ENCODE measurements at regions not wholly inside any gene's neighbourhood (a gene's known extent, or its start where the extent isn't known, plus 50 kb on each side); places are given as distances from the start of the nearest gene placed in this dataset.
A peak's percentile ranks its signal among the peaks of the same experiment; 100 is the strongest.

DNA sequence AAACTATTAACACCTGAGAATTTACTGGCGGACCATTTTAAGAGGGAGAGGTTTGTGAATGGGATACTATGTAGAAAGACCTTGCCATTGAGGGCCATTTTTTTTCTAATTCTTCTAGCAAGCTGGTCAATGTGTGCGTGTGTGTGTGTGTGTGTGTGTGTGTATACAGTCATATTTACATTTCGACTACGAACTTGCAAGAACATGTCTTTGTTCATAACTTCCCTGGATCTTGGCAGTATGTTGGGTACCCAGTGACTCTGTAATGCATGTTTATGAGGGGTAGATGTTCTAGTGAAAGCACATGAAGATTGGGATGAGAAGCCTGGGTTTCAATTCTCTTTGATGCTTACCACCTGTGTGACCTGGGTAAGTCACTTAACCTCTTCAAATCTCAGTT lies 133.6 kb downstream of the UBE2E3 start:
- H3K27ac ChIP-seq = no peak overlapping the region
- DNase-seq (ENCODE audit: low read depth, low spot score) = peak; percentile 75

DNA sequence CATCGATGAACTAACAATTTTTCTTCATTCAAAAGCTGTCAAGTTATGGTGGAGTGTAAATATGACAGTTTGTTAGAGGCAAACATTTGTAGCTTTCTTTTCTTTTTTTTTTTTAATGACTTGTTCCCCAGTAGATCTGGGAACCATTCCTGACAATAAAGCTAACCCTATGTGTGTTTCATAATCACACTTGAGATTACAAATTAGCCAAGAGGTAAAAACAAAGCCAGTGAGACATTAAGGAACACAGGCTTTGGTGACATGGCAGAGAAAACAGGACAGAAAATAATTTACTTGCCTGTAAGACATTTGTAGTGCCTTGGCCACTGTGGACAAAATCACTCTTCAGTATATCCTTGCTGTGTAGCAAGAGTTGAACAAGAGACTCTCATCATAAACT lies 135.9 kb downstream of the UBE2E3 start:
- no peak overlapping the region for H3K27ac ChIP-seq
- no peak for DNase-seq (ENCODE audit: low read depth, low spot score)

DNA sequence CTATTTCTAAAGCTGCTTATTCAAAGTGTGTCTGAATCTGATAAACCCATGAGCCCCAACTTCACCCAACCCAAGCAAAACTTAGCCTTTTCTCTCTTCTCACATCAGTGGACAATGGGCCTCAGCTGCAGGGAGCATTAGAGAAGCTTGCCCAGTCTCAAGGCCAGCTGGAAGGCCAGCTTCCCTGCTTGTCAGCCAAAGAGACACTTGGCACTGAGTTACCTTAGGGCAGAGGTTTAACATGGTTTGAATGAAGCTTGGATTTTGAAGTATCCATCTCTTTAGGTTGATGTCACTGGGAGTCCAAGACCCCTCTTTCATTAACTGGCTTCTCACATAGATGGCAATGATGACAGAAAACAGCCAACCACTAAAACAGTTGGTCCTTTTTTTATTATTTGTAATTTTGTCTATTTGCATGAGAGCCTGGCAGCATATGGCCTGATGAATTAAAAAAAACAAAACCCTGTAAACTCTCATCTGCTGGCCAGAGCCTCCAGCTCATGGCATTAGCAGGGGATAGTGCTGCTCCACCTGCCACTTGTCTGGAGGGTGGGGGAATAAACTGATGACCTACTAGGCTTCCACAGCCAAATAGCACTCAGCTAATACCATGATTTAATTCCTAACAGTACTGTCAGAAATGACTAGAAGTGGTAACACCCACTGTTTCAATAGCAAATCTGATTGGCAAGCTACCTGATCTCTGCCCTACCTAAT lies 137.0 kb downstream of the UBE2E3 start:
- no peak overlapping the region for H3K27ac ChIP-seq
- no peak for DNase-seq (ENCODE audit: low read depth, low spot score)

GRCh38 chr2:181120625-181121024 lies 140.2 kb downstream of the UBE2E3 start:
- H3K27ac ChIP-seq = no peak overlapping the region
- no peak for DNase-seq (ENCODE audit: low read depth, low spot score)

GRCh38 chr2:181121996-181122395 lies 141.6 kb downstream of the UBE2E3 start:
- no peak overlapping the region for H3K27ac ChIP-seq
- no peak for DNase-seq (ENCODE audit: low read depth, low spot score)

DNA sequence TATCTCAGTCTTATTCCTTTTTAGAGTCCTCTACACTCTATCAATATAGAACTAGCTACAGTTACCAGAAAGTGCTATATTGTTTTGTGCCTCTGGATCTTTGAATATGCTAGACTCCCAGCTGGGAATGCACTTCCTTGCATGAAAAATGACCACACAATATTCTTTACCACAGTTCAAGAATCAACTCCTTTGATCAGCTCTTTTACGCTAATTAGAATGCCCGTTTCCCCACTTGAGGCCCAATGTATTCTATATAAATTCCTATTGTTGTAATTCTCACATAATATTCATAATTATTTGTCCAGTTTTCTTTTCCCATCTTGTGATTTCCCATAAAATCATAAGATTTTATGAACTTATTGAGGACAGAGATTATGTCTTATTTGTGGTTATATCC lies 142.2 kb downstream of the UBE2E3 start:
- no peak for DNase-seq (ENCODE audit: low read depth, low spot score)
- no peak overlapping the region for H3K27ac ChIP-seq

- no peak overlapping the region for H3K27ac ChIP-seq
- no peak for DNase-seq (ENCODE audit: low read depth, low spot score)
Observed at GRCh38 chr2:181123798-181124231, 143.4 kb downstream of the UBE2E3 start.

DNA sequence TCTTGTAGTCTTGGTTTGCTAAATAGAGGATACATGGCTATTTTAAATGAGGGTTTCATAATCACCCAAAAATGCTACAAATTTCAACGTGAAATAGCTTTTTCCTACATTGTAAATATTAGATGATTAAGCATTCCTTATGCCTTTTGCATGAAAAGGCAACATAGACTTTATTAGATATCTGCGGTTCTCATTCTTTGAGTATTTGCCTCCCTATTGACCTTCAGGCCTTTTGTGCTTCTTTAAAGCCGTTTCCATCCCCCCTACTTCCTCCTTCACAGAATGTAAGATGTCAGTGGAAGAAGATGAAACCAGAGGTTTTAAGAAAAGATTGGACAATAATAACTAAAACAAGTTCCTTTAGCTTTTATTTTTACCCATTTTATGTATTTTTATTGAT lies 144.1 kb downstream of the UBE2E3 start:
- no peak for DNase-seq (ENCODE audit: low read depth, low spot score)
- H3K27ac ChIP-seq = no peak overlapping the region

DNA sequence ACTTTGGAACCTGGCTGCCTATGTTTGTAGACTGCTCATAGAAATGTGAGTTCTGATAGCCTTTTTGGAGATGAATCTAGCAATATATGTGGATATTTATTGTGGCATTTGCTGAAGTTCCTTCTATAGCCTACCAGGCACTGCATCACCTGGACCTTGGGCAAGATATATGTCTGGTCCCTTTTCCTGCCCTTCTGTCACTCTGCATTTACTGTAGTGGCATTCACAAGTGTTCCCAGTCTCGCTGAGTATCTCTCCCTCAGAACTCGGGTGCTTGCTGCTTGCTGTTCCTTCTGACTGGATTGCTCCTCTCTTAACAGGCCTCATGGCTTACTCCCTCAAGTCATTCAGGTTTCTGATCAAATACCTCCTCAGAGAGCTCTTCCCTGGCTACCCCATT lies 145.0 kb downstream of the UBE2E3 start:
- no peak overlapping the region for H3K27ac ChIP-seq
- DNase-seq (ENCODE audit: low read depth, low spot score) = no peak

- H3K27ac ChIP-seq = no peak overlapping the region
- DNase-seq (ENCODE audit: low read depth, low spot score) = no peak
Observed at GRCh38 chr2:181126311-181126868, 146.0 kb downstream of the UBE2E3 start.

DNA sequence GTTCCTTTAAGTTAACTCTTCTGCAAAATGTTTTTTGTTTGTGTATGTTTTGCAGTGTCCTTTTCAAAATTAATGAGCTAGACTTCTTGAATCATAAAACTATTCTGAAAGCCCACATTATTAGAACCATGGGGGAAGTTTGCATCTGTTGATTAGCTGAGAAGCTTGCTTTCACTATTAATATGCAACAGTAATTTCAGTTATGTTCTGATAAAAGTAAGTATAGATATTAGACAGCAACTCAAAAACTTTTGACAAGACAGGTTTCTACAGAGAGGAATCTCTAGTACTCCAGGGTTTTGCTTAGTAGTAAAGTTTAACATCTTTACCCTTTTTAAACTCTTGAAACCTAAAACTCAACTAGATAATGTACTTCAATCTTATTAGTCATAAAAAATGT lies 147.8 kb downstream of the UBE2E3 start:
- DNase-seq (ENCODE audit: low read depth, low spot score) = no peak
- no peak overlapping the region for H3K27ac ChIP-seq

- H3K27ac ChIP-seq = no peak overlapping the region
- no peak for DNase-seq (ENCODE audit: low read depth, low spot score)
Observed at GRCh38 chr2:181129364-181130056, 149.1 kb downstream of the UBE2E3 start.

DNA sequence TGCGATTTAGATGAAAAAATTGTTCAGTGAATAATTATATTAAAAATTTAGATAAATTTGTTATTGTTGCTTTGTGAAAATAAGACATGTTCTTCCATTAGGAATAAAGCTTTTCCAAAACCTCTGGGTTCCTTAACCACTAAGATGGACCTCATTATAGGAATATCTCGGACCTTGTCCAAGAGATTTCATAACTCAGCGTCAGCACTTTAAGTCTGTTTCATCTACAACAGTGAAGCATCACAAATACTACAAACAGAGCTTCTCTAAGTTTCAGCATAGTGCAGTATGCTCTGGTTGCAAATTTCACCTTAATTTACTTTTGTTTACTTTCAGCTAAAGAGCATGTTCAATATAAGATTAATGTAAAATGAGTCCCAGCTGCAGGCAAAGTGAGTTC lies 150.3 kb downstream of the UBE2E3 start:
- no peak for DNase-seq (ENCODE audit: low read depth, low spot score)
- H3K27ac ChIP-seq = no peak overlapping the region

DNA sequence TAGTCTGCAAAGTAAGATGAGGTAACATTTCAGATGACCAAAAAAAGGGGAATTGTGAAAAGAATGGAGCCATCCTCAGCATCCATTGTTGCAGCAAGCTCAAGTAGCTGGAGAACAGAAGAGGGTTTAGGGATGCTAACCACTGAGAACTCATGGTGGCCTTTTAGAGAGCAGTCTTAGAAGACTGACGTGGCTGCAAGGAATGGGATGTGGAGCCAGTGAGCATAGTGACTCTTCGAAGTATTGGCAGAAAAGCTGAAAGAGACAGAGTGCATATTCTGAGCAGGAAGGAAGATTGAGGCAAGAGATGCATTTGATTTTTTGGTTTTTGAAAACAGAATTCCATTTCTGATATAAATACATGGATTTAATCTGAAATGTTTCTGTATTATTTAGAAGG lies 151.2 kb downstream of the UBE2E3 start:
- no peak for DNase-seq (ENCODE audit: low read depth, low spot score)
- no peak overlapping the region for H3K27ac ChIP-seq

GRCh38 chr2:181138816-181139215 lies 158.4 kb downstream of the UBE2E3 start:
- H3K27ac ChIP-seq = no peak overlapping the region
- no peak for DNase-seq (ENCODE audit: low read depth, low spot score)

DNA sequence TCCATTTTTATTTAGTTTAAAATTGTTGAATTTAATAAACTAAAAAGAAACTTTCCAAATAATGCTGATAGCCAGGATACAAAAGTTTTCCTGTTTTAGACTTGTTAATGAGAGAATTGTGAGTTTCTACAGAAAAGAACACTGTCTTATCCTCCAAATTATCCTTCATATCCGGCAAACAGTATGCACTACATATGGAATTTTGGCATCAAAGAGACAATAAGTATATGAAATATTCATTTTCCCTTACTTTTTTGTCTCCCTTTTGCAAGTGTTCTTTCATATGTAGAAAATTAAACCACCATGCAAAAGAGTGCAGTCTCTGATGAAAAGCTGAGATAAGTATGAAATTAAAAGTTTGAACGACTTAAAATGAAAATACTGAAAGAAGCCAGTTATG lies 159.4 kb downstream of the UBE2E3 start:
- H3K27ac ChIP-seq = no peak overlapping the region
- DNase-seq (ENCODE audit: low read depth, low spot score) = no peak

DNA sequence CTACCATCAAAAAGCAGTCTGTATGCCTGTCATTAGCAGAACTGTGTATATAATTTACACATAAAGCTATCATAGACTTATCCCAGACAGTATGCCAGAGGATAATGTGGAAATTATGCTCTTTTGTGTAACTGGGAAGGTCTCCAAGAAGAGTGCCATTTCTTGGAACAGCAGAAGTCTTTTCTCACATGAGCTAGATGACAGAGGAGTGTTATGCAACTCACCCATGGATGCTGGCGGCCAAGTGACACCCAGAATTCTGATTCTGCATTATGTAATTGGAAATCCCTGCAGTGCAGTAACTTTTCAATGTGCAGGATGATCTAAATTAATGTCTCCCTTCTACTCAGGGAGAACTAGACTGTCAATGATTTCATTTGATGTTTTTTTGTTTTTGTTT lies 160.0 kb downstream of the UBE2E3 start:
- H3K27ac ChIP-seq = no peak overlapping the region
- no peak for DNase-seq (ENCODE audit: low read depth, low spot score)

GRCh38 chr2:181140928-181141327 lies 160.5 kb downstream of the UBE2E3 start:
- H3K27ac ChIP-seq = no peak overlapping the region
- DNase-seq (ENCODE audit: low read depth, low spot score) = no peak

GRCh38 chr2:181141676-181142075 lies 161.3 kb downstream of the UBE2E3 start:
- no peak overlapping the region for H3K27ac ChIP-seq
- DNase-seq (ENCODE audit: low read depth, low spot score) = no peak

GRCh38 chr2:181142514-181142913 lies 162.1 kb downstream of the UBE2E3 start:
- H3K27ac ChIP-seq = no peak overlapping the region
- no peak for DNase-seq (ENCODE audit: low read depth, low spot score)

- no peak for DNase-seq (ENCODE audit: low read depth, low spot score)
- no peak overlapping the region for H3K27ac ChIP-seq
Observed at GRCh38 chr2:181143790-181144300, 163.4 kb downstream of the UBE2E3 start.

Measured in epithelial cell of prostate (primary cell).